ENCODE measurements at regions not wholly inside any gene's neighbourhood (a gene's known extent, or its start where the extent isn't known, plus 50 kb on each side); places are given as distances from the start of the nearest gene placed in this dataset.
A peak's percentile ranks its signal among the peaks of the same experiment; 100 is the strongest.
"Not testable (repeated sequence)": the region's sequence is repeated elsewhere in the genome, so short reads cannot be mapped to it uniquely, and the experiment has no call there.

- DNase-seq (ENCODE audit: low read depth, low spot score) = no peak
These were observed 332.9 kb downstream of the DSC3 start for GRCh38 chr18:30709595-30709994.

GRCh38 chr18:30705943-30706342 is 336.6 kb downstream of the DSC3 start:
- no peak for DNase-seq (ENCODE audit: low read depth, low spot score)

DNA sequence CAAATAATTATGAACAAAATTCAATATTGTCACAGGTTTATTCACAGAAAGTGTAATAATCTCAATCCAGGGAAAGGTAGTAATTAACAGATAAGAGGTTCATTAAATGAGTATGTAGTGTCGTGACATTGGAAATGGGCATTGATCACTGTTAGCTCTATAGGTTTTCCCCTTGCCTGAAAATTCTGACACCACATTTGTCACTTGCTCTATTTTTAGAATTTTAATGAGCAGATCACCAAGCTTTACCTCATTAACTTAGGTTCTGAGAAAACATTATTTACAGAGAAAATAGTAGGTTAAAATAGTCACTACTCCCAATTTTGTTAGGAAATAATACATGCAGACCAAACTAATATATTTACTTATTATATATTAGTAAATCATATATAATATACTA is 344.0 kb downstream of the DSC3 start:
- DNase-seq (ENCODE audit: low read depth, low spot score) = no peak

- DNase-seq (ENCODE audit: low read depth, low spot score) = no peak
These were observed 346.3 kb downstream of the DSC3 start for GRCh38 chr18:30696201-30696600.

DNA sequence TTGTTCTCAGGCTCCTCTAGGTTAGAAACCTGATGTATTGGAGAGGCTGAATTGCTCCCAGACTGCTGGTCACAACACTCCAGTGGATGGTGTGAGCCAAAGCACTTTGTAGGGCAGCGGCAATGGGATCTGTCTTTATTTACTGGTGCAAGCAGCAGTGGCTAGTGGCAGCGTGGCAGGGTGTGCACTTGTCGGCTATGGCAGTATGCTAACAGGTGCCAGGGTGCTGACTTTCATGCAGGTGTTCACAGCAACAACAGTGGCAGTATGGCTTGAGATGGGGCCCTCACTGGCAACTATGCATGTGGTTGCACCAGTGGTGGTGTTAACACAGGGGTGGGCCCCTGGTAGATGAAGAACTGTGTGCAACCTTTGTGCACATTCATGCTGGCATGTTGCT is 347.8 kb downstream of the DSC3 start:
- no peak for DNase-seq (ENCODE audit: low read depth, low spot score)

- DNase-seq (ENCODE audit: low read depth, low spot score) = peak; percentile 23
These were observed 353.3 kb downstream of the DSC3 start for GRCh38 chr18:30689216-30689615.

DNA sequence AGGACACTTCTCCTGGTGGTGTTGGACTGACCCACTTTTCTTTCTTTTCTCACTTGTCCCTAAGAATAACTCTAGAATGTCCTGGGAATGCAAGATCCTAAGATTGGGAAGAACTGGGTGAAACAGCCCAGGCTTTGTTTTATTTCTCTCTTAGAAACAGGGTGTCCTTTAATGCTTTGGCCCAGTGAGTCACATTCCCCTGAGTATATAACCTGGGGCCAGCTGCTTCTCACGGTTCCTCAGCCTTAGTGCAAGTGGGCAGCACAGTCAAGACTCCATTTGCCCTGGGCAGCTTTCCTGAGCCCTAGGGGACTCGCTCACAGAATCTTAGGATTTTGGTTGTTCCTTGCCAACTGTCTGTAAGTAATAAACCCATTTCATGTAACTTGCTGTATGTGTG is 355.0 kb downstream of the DSC3 start:
- no peak for DNase-seq (ENCODE audit: low read depth, low spot score)

DNA sequence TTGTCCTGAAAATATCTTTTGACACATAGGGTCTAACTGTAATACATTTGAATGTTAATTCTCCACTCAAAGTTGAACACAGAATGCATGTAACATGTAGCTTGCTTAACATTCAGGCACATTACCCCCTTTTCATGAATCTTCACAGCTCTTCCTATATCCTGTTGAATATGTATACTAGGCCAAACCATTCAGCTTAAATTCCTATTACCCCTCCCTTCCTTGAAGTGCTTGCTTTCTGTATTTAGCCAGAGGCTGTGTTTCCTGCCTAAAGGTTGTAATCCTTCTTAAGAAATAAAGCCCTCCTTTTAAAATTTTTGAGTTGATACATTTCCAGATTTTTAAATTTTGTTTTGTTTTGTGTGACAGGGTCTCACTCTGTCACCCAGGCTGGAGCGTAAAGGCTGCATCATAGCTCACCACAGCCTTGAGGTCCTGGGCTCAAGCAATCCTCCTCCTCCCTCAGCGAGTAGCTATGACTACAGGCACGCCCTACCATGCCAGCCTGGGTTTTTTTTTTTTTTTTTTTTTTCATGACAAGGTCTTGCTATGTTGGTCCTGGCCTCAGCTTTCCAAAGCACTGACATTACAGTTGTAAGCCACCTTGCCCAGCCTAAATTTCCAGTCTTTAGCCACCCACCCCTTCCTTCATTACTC is 357.6 kb downstream of the DSC3 start:
- DNase-seq (ENCODE audit: low read depth, low spot score) = peak; percentile 14

DNA sequence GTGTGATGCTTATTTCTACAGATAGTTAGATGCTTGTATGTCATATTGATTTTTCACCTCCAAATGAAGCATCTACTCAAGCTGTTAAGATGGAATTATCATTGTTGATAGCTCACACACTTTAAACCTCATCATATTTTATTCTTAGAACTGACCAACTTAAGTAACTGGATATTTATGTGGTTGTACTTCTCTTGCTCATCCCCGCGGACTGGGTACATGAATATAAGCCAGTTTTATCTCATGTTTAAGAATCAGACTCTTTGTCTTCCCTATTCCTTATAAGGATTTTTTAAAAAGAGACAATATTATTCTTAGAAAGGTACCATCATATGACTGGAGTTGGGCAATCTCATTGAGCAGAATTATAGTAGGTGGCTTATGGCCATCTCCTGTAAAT is 358.7 kb downstream of the DSC3 start:
- no peak for DNase-seq (ENCODE audit: low read depth, low spot score)

DNA sequence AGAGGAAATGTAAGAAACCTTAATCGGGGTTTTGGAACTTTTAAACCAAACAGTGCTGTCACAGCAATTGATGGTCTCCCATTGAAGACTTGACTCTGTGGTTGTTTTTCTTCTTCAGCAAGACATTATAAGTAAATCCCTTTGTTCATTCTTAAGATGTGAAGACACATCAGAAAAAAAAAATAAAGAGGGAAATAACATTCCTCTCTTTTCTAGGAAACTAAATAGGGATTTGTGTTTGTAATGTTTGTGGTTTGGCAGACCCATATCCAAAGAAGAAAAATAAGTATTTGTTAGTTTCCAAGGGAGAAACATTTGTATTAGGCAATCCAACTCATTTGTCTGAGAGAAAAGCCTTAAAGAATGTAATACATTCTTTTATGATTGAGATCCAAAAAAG is 359.9 kb downstream of the DSC3 start:
- DNase-seq (ENCODE audit: low read depth, low spot score) = no peak

DNA sequence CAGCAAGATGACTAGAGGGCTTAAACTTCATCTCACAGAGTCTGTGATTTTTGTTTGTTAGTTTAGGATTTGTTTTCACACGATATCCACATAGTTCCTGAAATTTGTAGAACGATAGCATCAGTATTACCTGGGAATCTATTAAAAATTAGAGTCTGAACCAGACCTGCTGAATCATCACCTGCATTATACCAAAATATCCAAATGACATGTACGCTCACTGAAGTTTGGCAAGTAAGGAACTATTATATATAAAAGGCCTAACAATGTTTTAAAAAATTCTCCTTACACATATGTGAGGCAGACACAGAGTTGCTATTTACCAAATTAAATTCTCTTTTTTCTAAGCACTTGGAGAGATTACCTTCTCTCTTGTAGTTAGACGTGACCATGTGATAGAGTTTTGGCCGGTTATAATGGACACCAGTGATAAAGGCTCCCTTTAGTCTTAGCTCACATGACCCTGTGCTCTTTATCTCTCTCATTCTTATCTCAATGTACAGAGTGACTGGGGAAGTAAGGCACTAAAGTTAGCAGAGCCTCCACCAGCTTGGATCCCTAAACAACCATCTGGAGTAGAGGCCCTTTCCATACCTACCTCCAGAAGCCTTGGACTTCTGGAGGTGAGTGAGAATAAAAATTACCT is 363.1 kb downstream of the DSC3 start:
- no peak for DNase-seq (ENCODE audit: low read depth, low spot score)

- not testable (repeated sequence) for DNase-seq (ENCODE audit: low read depth, low spot score)
These were observed 364.7 kb downstream of the DSC3 start for GRCh38 chr18:30677813-30678212.

DNA sequence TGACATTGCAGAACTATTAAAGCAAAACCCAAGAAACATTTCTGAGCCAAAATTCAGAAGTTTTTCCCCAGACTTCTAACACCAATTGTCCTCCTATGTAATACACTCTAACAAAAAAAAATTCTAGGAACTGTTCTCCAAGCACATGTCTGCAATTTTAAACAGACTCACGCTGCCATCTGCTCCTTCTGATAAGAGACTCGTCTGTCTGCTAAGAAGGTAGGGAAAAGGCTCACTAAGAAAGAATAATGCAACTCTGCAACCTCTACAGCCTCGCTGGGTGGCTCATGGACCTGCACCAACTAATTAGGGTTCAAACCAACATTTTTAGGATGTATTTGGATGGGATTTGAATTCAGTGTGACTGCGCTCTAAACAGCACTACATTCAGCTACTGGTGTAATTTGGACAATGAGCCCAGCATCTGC is 366.5 kb downstream of the DSC3 start:
- DNase-seq (ENCODE audit: low read depth, low spot score) = no peak

DNA sequence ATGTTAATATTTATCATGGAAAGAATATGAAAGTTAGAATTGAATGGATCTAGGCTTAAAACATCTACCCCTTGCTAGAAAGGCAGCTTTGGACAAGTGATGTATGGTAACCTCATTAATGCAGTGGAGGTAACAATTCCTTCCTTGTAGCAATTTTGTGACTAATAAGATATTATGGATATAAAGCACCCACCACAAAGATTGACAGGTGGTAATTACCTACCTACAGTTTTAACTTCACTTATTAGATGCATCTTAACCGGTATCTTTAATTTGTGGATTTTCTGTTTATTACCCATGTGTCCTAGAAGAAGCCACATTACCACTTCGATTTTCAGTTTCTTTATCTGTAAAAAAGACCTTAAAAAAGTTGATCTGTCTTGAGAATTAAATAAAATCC is 367.0 kb downstream of the DSC3 start:
- no peak for DNase-seq (ENCODE audit: low read depth, low spot score)

GRCh38 chr18:30675072-30675471 is 367.5 kb downstream of the DSC3 start:
- DNase-seq (ENCODE audit: low read depth, low spot score) = no peak

GRCh38 chr18:30674596-30674995 is 367.9 kb downstream of the DSC3 start:
- no peak for DNase-seq (ENCODE audit: low read depth, low spot score)

DNA sequence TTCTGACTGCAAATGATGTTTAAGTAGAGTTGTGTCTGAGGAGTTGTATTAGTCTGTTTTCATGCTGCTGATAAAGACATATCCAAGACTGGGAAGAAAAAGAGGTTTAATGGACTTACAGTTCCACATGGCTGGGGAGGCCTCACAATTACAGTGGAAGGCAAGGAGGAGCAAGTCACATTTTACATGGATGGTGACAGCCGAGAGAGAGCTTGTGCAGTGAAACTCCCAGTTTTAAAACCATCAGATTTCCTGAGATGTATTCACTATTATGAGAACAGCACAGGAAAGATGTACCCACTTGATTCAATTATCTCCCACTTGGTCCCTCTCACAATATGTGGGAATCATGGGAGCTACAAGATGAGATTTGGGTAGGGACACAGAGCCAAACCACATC is 370.1 kb downstream of the DSC3 start:
- not testable (repeated sequence) for DNase-seq (ENCODE audit: low read depth, low spot score)

DNA sequence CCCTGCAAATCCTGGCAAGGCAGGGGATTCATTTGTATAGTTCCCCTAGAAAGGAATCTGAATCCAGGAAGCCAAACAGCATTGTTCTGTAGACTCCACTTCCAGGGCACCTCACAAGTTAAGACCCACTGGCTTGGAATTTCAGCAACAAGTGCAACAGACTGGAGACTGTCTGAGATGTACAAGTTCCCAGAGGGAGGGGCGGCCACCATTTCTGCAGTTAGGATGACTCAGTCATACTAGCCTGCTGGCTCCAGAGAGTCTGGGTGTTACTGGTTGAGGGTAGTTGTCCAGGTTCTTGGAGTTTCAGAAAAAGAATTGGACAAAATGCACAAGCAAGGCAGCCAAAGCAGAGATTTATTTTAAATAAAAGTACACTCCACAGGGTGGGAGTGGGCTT is 384.2 kb downstream of the DSC3 start:
- no peak for DNase-seq (ENCODE audit: low read depth, low spot score)

DNA sequence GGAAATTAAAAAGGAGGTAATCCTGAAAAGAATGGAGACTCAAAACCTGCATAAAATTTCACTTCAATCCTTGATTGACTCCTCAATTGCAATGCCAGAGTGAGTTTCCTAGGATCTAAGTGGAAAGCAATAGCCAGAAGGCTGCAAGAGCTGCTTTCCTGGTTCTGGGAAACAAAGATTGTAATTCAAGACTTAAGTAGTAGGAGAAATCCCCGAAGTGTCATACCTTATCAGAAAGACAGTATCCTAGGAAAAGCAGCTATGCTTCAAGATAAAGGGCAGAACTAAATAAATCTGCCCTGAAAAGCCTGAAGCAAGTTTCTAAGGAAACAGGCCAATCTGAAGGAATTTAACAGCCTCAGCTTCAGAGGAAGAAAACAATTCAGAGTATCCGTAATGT is 390.2 kb downstream of the DSC3 start:
- DNase-seq (ENCODE audit: low read depth, low spot score) = no peak

DNA sequence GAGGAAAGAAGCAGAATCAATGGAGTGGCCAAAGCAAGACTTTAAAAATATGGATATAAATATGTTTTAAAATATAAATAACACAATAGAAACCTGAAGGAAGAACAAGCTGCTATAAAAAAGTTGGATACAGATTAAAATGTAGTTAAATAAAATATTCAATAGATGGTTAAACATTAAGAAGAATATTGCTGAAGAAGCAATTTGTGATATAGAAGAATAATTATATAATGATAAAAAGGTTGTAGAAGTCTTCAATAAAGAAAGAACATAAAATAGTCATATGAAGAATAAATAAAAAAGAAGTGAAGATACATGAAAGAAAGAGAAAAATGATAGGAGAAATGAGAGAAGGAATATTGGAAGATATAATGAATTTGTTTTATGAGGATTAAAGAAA is 392.0 kb downstream of the DSC3 start:
- DNase-seq (ENCODE audit: low read depth, low spot score) = no peak

DNA sequence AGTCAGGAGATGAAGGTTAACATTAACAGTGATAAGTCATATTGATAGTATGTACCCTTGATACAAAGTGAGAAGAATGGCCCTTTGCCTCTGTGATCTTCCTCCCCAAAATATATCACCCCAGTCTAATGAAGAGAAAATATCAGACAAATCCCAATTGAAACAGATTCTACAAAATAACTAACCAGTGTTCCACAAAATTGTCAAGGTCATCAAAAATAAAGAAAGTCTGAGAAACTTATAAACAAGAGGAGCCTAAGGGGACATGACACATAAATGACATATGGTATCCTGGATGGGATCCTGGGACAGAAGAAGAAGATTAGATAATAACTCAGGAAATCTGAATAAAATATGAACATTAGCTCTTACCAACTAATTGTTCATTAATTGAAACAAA is 398.4 kb downstream of the DSC3 start:
- no peak for DNase-seq (ENCODE audit: low read depth, low spot score)

DNA sequence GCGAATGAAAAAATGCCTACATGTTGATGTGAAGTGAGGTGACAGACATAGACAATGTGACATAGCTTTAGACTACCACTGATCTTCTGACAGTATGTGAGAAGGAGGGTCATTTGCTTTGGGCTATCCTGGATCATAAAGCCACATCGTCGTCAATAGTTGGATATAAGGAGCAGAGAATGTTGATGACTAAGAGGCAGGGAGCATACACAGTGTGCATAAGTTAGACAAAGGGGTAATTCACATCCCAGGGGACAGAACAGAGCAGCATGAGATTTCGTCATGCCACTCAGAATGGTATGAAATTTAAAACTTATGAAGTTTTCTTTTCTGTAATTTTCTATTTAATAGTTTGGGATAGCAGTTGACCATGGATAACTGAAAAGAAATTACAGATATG is 403.2 kb downstream of the DSC3 start:
- DNase-seq (ENCODE audit: low read depth, low spot score) = no peak

DNA sequence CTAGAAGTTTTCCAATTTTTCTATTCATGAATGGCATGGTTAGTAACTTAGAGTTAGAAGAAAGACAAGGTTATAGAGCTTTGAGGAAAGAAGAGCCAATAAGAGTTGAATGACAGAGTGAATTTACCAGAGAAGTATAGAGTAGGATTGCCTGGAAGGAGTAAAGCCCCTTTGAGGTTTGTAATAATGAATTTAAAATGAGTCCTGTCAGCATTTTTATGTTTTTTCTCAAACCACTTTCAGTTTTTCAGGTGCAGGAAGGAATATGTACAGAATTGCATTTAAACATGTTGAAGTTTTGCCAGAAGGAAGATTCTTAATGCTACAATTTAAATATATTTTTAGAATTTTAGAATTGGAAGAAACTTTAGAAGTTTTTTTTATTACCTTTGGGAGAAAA is 408.3 kb downstream of the DSC3 start:
- DNase-seq (ENCODE audit: low read depth, low spot score) = no peak
